ENCODE measurements at regions not wholly inside any gene's neighbourhood (a gene's known extent, or its start where the extent isn't known, plus 50 kb on each side); places are given as distances from the start of the nearest gene placed in this dataset.

GRCh38 chr18:24721388-24721787, 261.0 kb downstream of the HRH4 start:
- no peak for TF ChIP-seq PATZ1 (CRISPR knock-in tag; IDR thresholded peaks at IDR 0.05; ENCODE audit: borderline replicate concordance)
- no peak for TF ChIP-seq ARNTL (CRISPR knock-in tag; IDR thresholded peaks at IDR 0.05; ENCODE audit: borderline replicate concordance, low read depth)
- no peak for TF ChIP-seq GLIS3 (CRISPR knock-in tag; IDR thresholded peaks at IDR 0.05)
- TF ChIP-seq PPARA (CRISPR knock-in tag; IDR thresholded peaks at IDR 0.05; ENCODE audit: borderline replicate concordance), result no peak
- no peak for TF ChIP-seq ZFP30 (CRISPR knock-in tag; IDR thresholded peaks at IDR 0.05)
- TF ChIP-seq ZNF8 (CRISPR knock-in tag; IDR thresholded peaks at IDR 0.05), result no peak
- TF ChIP-seq, protein P1, sequence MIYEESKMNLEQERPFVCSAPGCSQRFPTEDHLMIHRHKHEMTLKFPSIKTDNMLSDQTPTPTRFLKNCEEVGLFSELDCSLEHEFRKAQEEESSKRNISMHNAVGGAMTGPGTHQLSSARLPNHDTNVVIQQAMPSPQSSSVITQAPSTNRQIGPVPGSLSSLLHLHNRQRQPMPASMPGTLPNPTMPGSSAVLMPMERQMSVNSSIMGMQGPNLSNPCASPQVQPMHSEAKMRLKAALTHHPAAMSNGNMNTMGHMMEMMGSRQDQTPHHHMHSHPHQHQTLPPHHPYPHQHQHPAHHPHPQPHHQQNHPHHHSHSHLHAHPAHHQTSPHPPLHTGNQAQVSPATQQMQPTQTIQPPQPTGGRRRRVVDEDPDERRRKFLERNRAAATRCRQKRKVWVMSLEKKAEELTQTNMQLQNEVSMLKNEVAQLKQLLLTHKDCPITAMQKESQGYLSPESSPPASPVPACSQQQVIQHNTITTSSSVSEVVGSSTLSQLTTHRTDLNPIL (CRISPR knock-in tag; IDR thresholded peaks at IDR 0.05; ENCODE audit: low read depth), result no peak
- no peak for TF ChIP-seq ESRRG (CRISPR knock-in tag; IDR thresholded peaks at IDR 0.05)
- no peak for TF ChIP-seq ZNF565 (CRISPR knock-in tag; conservative IDR thresholded peaks at IDR 0.05; ENCODE audit: low read depth)

Data from SK-N-SH treated with all-trans-retinoic acid at 6 μM for 48 hours (cell line).